GM21381 (cell line): ENCODE measurements at regions not wholly inside any gene's neighbourhood (a gene's known extent, or its start where the extent isn't known, plus 50 kb on each side); places are given as distances from the start of the nearest gene placed in this dataset.
"Not testable (repeated sequence)": the region's sequence is repeated elsewhere in the genome, so short reads cannot be mapped to it uniquely, and the experiment has no call there.

Experiments used
- ATAC-seq: cut with Tn5 transposase; IDR thresholded peaks from one replicate; pipeline ENCODE4 v1.9.1; 2021; ENCODE audit warnings: mild to moderate bottlenecking, moderate library complexity; ENCODE audit not compliant: unreplicated experiment

DNA sequence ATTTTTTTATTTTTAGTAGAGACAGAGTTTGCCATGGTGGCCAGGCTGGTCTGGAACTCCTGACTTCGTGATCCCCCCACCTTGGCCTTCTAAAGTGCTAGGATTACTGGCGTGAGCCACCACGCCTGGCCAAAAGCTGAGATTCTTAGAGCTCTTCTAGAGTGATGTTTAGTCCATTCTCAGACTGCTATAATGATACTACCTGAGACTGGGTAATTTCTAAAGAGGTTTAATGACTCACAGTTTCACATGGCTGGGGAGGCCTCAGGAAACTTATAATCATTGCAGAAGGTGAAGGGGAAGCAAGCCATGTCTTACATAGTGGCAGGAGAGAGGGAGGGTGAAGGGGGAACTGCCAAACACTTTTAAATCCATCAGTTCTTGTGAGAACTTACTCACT lies 1804.9 kb upstream of the LRRTM1 start:
- no peak for ATAC-seq

DNA sequence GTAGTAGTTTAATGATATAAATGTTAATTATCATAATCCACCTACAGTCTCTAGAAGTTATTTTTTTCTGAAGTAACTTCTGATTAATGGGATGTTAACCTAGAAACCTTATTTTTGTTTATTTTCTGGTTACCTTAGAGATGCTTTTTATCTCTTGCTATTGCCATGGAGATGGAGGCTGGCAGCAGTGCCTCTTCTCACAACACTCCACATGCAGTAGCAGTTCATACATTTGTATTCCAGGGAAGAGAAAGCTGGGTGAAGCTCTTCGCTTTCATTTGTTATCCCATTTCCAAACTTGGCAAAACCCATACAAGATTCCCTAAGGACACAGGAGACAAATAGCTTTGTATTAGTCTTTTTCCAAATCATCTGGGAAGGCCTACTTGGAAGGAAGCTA lies 1794.1 kb upstream of the LRRTM1 start:
- no peak for ATAC-seq

DNA sequence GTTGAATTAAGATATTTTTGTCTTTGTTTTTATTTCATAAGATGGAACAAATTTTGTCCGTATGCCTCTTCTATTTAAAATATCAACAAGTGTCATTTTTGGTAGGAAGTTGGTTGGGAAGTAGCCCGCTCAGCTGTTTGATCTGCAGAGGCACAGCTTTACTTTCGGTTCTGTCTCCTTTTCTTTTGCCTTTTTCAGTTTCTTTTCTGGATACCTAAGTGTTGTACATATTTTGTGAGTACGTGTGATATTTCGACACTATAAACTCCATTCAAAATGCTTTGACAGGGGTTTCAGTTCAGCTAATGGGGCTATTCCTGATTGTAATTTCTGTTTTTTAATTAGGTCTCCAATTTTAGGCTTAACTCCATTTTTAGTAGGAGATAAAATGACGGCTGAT lies 1785.0 kb upstream of the LRRTM1 start:
- no peak for ATAC-seq

DNA sequence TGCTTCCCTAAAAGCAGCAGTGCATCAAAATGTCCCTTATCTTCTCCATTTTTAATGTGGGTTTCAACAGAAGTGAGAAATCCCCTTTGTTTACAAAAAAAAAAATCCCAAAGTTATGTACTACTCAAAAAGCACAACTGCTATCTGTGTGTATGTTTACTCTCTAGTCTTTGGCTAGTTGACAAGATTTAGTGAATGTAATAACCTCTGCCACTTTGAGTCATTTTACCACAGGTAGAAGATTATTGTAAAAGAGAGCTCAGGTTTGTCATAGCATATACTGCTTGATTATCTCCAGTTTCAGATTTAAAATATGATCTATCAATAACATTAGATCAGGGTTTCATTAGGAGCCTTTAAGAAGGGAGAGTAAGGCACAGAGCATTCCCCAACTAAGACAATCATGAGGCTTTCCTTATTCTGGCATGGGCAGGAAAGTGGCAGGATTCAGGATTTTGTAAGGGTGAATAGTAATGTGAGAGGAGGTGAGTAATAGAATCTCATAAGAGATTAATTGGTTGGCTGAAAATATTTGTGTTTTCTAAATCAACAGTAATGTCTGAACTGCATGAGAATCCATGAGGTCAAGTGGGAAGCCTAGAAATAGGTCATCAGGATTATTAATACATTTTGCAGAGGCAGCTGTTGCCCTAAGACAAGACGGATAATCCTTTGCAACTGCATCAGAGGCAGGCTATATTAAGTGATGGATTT lies 1780.3 kb upstream of the LRRTM1 start:
- ATAC-seq: no peak

DNA sequence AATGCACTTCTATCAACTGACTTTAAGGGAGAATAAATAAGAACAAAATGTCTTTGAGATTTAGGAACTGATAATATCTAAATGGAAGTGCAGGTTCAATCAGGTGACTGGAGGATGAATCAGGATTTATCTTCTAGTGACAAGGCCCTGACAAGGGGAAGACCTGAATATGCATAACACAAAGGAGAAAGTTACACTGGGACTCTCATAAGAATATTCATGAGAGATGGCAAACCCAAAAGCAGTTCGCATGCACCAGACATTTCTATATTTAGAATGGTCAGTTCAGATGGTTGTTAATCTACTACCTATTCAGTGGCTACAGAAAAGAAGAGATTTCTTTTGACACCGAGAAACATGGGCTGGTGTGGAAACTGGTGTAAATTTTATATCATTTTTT lies 1771.3 kb upstream of the LRRTM1 start:
- ATAC-seq: no peak

DNA sequence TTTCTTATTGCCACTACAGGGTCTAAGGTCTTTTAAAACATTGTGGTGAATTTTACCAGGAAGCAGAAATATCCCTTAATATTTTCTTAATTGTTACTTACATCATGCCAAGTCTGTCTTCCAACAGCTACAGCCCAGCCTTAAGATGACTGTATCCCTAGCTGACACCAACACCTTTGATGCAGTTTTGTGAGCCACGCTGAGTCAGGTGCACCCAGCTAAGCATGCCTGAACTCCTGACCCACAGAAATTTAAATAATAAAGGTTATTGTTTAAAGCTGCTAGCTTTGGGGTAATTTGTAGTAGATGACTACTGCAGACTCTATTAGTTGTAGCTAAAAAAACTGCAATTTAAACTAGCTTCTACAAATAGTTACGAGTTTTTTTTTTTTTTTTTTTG lies 1757.9 kb upstream of the LRRTM1 start:
- no peak for ATAC-seq

DNA sequence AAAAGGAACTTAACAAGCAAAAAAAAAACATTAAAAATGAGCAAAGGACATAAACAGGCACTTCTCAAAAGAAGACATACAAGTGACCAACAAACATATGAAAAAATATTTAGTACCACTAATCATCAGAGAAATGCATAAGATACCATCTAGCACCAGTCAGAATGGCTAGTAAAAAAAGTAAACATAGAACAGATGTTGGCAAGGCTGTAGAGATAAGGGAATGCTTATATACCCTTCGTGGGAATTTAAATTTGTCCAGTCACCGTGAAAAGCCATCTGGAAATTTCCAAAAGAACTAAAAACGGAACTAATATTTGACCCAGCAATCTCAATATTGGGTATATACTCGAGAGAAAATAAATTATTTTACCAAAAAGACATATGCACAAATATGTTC lies 1751.3 kb upstream of the LRRTM1 start:
- no peak for ATAC-seq

DNA sequence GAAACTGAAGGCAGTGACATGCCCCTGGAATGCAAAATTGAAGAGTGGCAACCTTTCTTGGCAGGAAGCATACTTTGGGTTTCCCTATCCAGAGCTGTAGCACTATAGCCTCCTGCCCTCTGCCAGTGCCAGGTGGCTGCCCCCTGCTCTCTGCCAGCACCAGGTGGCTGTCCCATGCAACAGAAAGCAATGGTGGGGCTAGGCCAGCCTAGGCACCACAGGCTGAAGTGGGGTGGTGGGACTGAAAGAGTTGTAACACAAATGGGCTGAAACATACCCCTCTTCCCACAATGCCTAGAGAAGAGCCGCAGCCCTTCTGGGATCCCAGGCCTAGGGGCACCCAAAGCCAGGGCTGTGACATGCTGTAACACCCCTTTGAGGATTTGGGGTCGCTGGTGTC lies 1739.3 kb upstream of the LRRTM1 start:
- ATAC-seq: no peak

DNA sequence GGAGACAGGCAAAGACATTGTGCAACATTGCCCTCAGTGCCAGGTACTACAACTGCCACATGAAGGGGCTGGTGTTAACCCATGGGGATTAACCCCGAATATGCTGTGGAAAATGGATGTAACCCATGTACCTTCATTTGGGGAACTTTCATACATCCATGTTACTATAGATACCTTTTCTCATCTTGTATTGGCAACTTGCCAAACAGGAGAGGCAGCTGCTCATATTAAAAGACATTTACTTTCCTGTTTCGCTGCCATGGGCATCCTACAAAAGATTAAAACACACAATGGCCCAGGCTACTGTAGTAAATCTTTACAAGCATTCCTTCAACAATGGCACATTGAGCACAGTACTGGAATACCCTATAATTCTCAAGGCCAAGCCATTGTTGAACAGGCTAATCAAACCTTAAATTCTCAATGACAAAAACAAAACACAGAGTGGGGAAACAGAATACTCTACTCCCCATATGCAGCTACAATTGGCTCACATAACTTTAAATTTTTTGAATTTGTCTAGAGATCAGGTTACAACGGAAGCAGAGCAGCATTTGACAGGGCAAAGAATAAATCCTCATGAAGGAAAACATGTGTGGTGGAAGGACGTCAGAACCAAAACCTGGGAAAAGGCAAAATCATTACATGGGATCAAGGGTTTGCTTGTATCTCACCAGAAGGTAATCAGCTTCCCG lies 1723.5 kb upstream of the LRRTM1 start:
- ATAC-seq: no peak

DNA sequence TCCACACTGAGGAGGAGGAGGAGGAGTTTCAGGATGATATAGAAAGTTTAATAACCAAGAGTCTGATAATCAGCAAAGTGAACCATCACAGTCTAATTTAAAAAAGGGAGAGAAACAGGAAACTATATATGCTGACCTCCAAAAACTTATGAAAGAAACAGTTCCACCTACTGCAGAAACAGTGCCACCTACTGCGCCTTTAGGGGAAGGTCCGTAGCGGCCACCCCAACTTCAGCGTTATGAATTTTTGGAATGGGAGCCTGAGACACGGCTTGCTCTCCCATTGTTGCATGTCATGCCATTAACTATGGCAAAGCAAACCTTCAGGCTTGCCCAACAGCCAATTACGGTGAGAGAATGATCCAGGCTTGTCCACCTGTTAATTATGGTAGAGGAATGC lies 1719.2 kb upstream of the LRRTM1 start:
- no peak for ATAC-seq

DNA sequence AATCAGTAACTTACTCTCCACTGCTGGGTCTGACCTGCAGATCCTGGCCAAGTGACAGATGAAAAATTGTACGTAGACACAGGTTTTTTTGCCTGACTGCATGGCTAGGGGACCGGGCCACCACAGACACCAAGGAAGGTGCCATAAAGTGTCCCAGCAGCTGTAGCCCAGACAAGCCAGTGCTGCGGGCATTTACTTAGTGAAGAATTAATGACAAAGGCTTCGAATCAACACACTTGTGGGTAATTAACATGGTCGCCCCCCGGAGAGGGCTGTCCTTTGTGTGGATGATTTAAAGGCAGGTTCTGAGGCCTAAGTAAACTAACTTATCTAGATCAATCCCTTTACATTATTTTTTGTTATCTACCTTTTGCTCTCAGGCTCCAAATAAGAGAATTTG lies 1709.1 kb upstream of the LRRTM1 start:
- no peak for ATAC-seq

DNA sequence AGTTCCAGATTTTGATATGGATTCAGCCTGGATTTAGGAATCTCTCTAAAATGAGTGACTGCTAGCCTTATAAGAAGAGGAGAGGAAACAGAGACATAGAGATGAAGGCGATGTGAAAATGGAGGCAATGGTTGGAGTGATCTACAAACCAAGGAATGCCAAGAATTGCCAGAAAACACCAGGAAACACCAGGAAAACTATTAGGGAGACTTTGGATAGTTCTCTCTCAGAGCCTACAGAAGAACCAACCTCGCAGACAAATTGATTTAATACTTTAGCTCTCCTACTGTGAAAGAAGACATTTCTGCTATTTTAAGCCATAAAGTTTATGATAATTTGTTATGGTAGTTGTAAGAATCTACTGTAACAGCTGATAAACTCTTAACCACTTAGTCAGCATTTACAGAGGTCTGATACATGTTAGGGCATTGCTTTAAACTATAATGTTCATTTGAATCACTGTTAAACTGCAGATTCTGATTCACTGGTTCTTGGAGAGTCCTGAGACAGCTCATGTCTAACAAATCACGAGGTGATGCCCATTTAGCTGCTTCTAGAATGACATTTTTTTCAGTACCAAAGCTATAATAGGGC lies 1702.6 kb upstream of the LRRTM1 start:
- no peak for ATAC-seq

DNA sequence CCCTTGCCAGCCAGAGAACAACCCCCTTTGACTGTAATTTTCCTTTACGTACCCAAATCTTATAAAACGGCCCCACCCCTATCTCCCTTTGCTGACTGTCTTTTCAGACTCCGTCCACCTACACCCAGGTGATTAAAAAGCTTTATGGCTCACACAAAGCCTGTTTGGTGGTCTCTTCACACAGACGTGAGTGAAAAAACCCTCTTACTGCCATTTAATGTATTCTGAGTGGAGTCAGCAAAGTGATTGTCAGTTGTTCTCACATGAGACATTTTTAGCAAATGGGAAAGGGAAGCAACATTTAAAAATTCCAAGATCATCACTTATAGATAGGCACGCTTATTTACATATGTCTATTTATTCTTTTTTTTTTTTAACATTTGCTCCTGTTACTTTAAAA lies 1701.3 kb upstream of the LRRTM1 start:
- not testable (repeated sequence) for ATAC-seq

DNA sequence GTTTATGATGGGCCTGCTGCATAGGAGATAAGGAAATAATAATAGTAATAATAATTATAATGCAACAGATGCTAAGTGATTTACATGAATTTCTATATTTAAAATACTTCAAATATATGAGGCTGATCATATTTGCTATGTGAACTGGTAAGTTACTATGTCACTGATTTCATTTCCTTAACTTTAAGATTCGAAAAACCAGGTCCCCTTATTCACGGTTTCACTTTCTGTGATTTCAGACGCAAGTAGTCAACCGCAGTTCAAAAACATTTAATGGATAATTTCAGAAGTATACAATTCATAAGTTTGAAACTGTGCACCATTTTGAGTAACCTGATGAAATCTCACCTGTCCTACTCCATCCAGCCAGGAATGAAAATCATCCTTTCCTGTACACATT lies 1697.1 kb upstream of the LRRTM1 start:
- ATAC-seq: no peak

DNA sequence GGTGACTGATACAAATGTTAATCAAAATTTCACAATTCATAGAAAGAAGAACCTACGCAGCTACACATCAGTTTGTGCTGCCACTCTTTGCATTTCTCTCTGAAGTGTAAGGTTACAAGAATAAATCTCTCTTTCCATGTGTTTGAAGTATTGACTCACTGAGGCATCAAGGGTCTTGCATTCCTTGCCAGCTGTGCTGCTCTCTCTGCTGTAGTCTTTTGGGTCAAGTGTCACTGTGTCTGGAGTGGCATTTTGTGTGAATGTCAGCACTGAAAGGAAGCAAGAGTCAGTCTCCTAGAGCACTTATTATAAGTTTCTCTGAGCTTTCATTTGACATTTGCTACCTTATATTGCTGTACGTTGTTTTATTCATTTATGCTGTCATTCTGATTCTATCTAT lies 1696.1 kb upstream of the LRRTM1 start:
- ATAC-seq: no peak

DNA sequence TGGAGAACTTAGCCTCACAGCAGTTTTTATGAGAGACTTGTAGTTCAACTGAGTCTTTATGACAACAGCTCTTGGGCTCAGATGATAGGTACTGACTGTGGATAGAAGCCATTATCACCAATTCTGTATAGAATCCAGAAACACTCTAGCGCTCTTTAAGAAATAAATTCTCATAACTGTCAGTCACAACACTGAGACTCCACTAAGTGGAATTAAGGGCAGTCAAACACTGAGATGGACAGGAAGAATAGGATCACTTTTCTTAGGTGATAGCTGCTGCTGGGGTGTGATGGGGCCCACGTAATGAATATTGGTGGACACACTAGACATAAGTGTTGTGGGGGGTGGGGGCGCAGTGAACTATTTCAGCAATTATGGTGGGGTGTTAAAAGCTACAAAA lies 1691.8 kb upstream of the LRRTM1 start:
- no peak for ATAC-seq

DNA sequence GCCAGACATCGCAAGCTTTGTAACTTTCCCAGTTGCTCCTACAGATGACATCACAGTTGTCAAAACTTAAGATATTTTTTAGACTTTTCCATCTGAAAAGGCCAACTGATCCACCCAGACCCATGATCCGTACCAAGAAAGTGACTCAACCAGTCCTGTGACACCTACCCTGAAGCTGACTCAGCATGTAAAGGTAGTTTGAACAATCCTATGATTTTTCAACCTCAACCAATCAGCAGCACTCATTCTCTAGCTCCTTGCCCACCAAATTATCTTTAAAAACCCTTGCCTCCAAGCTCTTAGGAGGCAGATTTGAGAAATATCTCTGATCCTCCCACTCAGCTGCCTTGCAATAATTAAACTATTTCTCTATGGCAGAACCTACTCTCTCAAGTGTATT lies 1686.7 kb upstream of the LRRTM1 start:
- ATAC-seq: no peak

DNA sequence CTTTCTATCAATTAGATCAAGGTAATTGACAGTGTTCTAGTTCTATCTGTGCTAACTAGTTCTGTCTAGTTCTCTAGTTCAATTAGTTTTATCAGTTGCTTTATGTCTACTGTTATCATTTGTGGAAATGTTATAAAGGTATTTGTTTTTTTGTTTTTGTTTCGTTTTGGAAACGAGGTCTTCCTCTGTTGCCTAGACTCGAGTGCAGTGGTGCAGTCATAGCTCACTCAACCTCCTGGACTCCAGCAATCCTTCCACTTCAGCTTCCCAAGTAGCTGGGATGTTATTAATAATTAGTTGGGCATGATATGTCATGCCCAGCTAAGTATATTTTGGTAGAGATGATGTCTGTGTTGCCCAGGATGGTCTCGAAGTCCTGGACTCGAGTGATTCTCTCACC lies 1682.8 kb upstream of the LRRTM1 start:
- ATAC-seq: no peak

DNA sequence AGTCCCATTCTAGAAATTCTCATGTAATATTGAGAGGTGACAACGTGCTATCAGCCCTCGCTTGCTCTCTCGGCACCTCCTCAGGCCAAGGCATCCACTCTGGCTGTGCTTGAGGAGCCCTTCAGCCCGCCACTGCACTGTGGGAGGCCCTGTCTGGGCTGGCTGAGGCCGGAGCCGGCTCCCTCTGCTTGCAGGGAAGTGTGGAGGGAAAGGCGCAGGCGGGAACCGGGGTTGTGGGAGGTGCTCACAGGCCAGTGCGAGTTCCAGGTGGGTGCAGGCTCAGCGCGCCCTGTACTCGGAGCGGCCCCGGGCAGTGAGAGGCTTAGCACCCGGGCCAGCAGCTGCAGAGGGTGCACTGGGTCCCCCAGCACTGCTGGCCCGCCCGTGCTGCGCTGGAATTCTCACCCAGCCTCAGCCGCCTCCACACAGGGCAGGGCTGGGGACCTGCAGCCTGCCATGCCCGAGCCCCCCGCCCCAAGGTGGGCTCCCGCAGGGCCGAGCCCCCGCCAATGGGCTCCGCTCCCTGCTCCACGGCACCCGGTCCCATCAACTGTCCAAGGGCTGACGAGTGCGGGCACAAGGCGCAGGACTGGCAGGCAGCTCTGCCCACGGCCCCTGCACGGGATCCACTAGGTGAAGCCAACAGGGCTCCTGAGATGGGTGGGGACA lies 1680.6 kb upstream of the LRRTM1 start:
- ATAC-seq: no peak

DNA sequence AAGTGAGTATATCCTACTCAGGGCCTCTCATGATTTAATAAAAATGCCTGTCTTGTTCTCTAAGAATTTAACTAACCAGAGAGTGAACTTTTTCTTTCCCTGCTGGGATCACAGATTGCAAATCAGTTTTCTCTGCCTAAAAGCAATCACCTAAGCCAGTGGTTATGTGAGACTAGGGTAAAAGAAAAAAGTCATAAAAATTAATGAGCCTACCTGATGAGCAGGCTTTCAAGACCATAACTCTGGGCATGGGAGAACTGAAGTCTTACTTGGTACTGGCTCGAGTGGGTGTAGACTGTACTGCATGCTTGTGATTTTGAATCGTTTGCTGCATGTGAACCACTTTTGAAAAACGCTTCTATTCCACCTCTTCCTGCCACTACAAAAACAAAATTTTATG lies 1677.0 kb upstream of the LRRTM1 start:
- no peak for ATAC-seq

DNA sequence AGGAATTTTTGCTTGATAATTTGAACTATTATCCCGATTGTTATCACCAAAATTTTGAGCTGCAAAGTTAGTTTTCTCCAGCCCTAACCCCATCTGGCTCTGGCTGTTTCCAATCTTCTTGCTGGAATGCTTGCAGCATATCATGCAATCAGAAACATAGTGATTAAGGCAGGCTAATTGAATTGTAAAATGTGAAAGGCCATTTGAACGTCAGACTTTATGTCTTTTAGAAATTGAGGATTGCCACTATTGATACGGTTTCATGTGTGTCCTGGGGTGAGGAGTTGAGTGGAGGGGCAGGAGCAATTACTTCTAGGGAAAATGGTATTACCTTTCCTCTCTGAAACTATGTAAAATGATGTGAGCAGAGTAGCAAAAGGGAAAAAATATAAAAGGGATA lies 1674.5 kb upstream of the LRRTM1 start:
- ATAC-seq: no peak

DNA sequence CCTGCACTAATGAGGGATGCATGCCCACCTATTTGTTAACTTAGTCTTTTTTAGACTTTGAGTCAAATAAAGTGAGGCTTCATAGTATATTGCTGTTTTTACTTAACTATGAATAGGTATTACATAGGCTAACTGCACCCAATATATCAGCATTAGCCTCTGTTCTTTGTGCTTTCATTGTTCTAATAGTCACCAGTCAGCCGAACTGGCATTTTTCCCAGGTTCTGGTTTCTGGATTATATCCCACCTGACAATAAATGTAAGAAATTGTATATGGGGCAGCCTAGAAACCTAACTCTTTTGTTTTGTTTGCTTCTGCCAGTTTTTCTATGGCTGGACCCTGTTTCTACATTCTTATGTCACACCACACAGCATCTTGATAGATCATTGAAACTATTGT lies 1672.4 kb upstream of the LRRTM1 start:
- no peak for ATAC-seq
